Jurkat, Clone E6-1 (cell line): ENCODE measurements at regions not wholly inside any gene's neighbourhood (a gene's known extent, or its start where the extent isn't known, plus 50 kb on each side); places are given as distances from the start of the nearest gene placed in this dataset.

Source experiments
- DNase-seq: peaks from one replicate; pipeline ENCODE4 v3.0.0-alpha.2; 2011; ENCODE audit warnings: low read depth, low spot score
- H3K4me3 ChIP-seq: 2 replicates; pipeline ENCODE4 v1.5.1; 2011; ENCODE audit warnings: mild to moderate bottlenecking, low read length, control low read depth, moderate library complexity

DNA sequence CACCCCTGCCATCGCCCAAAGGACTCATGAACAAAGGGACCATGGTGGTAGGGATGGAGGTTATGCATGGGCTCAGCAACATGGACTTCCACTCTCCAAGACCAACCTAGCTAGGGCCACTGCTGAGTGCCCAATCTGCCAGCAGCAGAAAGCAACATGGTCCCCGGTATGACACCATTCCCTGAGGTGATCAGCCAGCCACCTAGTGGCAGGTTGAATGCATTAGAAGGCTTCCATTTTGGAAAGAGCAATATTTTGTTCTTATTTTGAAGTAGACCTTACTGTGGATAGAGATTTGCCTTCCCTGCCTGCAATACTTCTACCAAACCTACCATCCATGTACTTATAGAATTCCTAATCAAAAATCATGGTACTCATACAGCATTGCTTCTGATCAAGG lies 99.8 kb downstream of the METTL4 start:
- no peak overlapping the region for H3K4me3 ChIP-seq
- DNase-seq: peak; percentile 7

- H3K4me3 ChIP-seq: no peak overlapping the region
- DNase-seq: no peak
These were observed 92.6 kb downstream of the METTL4 start for GRCh38 chr18:2478662-2479061.

DNA sequence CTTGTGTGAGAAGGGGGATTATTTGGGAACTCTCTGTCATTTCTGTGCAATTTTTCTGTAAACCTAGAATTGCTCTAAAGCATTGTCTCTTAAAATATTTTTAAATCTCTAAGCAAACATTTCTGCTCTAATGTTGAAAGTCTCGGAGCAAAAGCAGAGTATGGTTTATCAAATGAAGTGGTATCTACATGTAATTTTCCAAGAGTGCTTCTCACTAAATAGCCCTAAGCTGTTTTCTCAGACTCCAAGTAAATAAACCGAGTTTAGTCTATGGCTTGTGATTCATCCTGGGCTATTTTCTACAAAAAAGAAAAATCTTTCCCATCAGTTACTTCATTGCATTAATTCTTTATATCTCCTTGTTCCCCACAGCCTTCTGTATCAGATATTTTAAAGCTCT lies 90.8 kb downstream of the METTL4 start:
- H3K4me3 ChIP-seq: no peak overlapping the region
- no peak for DNase-seq

- no peak overlapping the region for H3K4me3 ChIP-seq
- no peak for DNase-seq
These were observed 88.4 kb downstream of the METTL4 start for GRCh38 chr18:2482706-2483475.

DNA sequence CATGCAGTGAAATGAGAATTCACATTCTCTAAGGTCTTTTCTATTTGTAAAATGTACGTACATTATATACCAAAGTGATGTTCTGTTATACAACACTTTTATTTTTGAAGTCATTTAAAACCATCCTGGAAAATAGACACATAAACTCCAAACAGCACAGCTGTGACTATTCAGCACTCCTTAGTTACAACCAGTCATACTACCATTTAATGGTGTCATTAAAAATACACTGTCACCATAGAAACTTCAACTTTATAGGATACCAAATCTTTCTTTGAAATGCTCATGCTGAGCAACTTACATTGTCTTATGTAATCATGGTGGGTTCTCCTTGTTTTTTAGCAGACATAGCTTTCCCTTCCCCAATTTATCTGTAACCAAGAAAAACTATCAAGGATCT lies 85.3 kb downstream of the METTL4 start:
- no peak overlapping the region for H3K4me3 ChIP-seq
- no peak for DNase-seq

GRCh38 chr18:2486426-2486825 lies 84.9 kb downstream of the METTL4 start:
- no peak overlapping the region for H3K4me3 ChIP-seq
- no peak for DNase-seq
